Astrocyte of the spinal cord (primary cell): ENCODE measurements at regions not wholly inside any gene's neighbourhood (a gene's known extent, or its start where the extent isn't known, plus 50 kb on each side); places are given as distances from the start of the nearest gene placed in this dataset.
A peak's percentile ranks its signal among the peaks of the same experiment; 100 is the strongest.

Experiments
- DNase-seq: peaks from one replicate; pipeline ENCODE4 v3.0.0; 2011; ENCODE audit warnings: low read depth, low spot score
- H3K4me3 ChIP-seq: 2 replicates; pipeline ENCODE4 v1.5.1; 2011; ENCODE audit warnings: low read depth, mild to moderate bottlenecking, low read length, moderate library complexity
- CTCF ChIP-seq: IDR thresholded peaks from 2 replicates; pipeline ENCODE4 v1.5.1; 2012; ENCODE audit warnings: low read depth, mild to moderate bottlenecking, low read length, inconsistent platforms
- in situ Hi-C: cut with HindIII; loops from 2 replicates; pipeline ENCODE4 v1.10.0; 2017; ENCODE audit warnings: low sequenced_read_pairs

- no peak for DNase-seq
- no peak overlapping the region for H3K4me3 ChIP-seq
- in situ Hi-C loops = no loop called here
- no peak for TF ChIP-seq CTCF
These were observed 970.5 kb upstream of the NR2F2 start for GRCh38 chr15:95359966-95360365.

GRCh38 chr15:95362306-95362705 is 968.2 kb upstream of the NR2F2 start:
- no peak overlapping the region for H3K4me3 ChIP-seq
- no peak for TF ChIP-seq CTCF
- in situ Hi-C loops = no loop called here
- DNase-seq = no peak

GRCh38 chr15:95363646-95364045 is 966.9 kb upstream of the NR2F2 start:
- in situ Hi-C loops = no loop called here
- no peak for TF ChIP-seq CTCF
- H3K4me3 ChIP-seq = no peak overlapping the region
- no peak for DNase-seq

GRCh38 chr15:95365511-95366107 is 964.9 kb upstream of the NR2F2 start:
- no peak for TF ChIP-seq CTCF
- in situ Hi-C loops = no loop called here
- peak; percentile 77 for DNase-seq
- no peak overlapping the region for H3K4me3 ChIP-seq

- TF ChIP-seq CTCF = no peak
- in situ Hi-C loops = no loop called here
- H3K4me3 ChIP-seq = no peak overlapping the region
- DNase-seq = peak; percentile 37
These were observed 962.3 kb upstream of the NR2F2 start for GRCh38 chr15:95368191-95368590.

- no peak for TF ChIP-seq CTCF
- in situ Hi-C loops = no loop called here
- no peak for DNase-seq
- no peak overlapping the region for H3K4me3 ChIP-seq
These were observed 961.5 kb upstream of the NR2F2 start for GRCh38 chr15:95368755-95369601.
